ENCODE measurements at regions not wholly inside any gene's neighbourhood (a gene's known extent, or its start where the extent isn't known, plus 50 kb on each side); places are given as distances from the start of the nearest gene placed in this dataset.

- Histone ChIP-seq H3K27ac (peak overlapping the region; percentile 43; the same call in 1 of the 2 replicates), H3K79me2 (ENCODE audit: insufficient read depth) (no peaks in the 10 kb centered on the region), H3K4me3 (no peak overlapping the region), H3K9me2 (ENCODE audit: insufficient read depth) (no peaks in the 10 kb centered on the region), H3K36me3 (ENCODE audit: low read depth) (no peaks in the 10 kb centered on the region), H4K20me1 (ENCODE audit: insufficient read depth) (no peaks in the 10 kb centered on the region), H3K9ac (0 out of 2 replicates have a peak overlapping the region, but pooled peaks have one; percentile 17), H3K9me3 (ENCODE audit: low read depth) (no peaks in the 10 kb centered on the region), H3F3A (ENCODE audit: insufficient read depth) (peaks cover 11% of the 10 kb centered on the region; the same call in 1 of the 2 replicates), H3K27me3 (replicated peaks; ENCODE audit: insufficient read depth) (no peaks in the 10 kb centered on the region), H3K4me1 (ENCODE audit: insufficient read depth) (0 out of 2 replicates have a peak, but pooled peaks cover 4% of the 10 kb centered on the region), H3K4me2 (ENCODE audit: unreplicated experiment) (peak overlapping the region; percentile 31), H2AFZ (no peak overlapping the region)
- in situ Hi-C loops (cut with MboI), result loop anchor here (25.0 kb wide), 1 partner anchor 998 kb away; no protein-coding TSS in a partner anchor
- WGBS, 2 experiments (ENCODE audit: low coverage in 1 of 2, low lambda C conversion rate in 2 of 2, missing lambda C conversion rate in 2 of 2), result 0 to 1% methylated on average over 7 of the region's 7 CpGs
- DNase-seq, result peak; percentile 81
- TF ChIP-seq EZH2phosphoT487 (IDR thresholded peaks at IDR 0.05; ENCODE audit: insufficient read depth, low read depth), result no peak
- no peak for TF ChIP-seq EZH2 (IDR thresholded peaks at IDR 0.05; ENCODE audit: insufficient read depth, poor library complexity, severe bottlenecking)
Observed at GRCh38 chr22:47835726-47836125, 1073.3 kb downstream of the TBC1D22A start.

DNA sequence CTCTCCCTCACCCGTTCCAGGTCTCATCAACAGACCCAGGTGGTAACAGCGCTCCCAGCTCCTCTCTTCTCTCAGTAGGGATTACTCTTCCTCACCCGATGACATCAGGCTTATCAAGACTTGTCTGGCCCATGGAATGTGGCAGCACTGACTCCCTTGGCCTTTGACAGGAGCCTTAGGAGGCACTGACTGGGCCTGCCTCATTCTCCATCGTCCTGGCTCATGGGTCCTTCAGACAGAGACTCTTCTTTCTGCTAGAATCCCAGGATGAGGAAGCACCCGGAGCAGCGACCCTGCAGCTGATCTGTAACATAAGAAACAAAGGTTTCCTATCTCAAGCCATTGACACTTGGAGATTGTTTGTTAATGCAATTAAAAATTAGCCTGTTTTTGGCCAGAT is 1063.6 kb downstream of the TBC1D22A start:
- Histone ChIP-seq H3F3A (ENCODE audit: insufficient read depth) (no peaks in the 10 kb centered on the region), H3K9ac (no peak overlapping the region), H3K27me3 (replicated peaks; ENCODE audit: insufficient read depth) (no peaks in the 10 kb centered on the region), H2AFZ (no peak overlapping the region), H3K4me2 (ENCODE audit: unreplicated experiment) (no peak overlapping the region), H4K20me1 (ENCODE audit: insufficient read depth) (no peaks in the 10 kb centered on the region), H3K4me1 (ENCODE audit: insufficient read depth) (no peaks in the 10 kb centered on the region), H3K36me3 (ENCODE audit: low read depth) (no peaks in the 10 kb centered on the region), H3K9me3 (ENCODE audit: low read depth) (no peaks in the 10 kb centered on the region), H3K27ac (no peak overlapping the region), H3K79me2 (ENCODE audit: insufficient read depth) (no peaks in the 10 kb centered on the region), H3K4me3 (no peak overlapping the region), H3K9me2 (ENCODE audit: insufficient read depth) (no peaks in the 10 kb centered on the region)
- DNase-seq, result no peak
- in situ Hi-C loops (cut with MboI), result loop anchor here (25.0 kb wide), 1 partner anchor 989 kb away; no protein-coding TSS in a partner anchor
- 35 to 43% methylated on average over 5 to 6 of the region's 6 CpGs for WGBS, 2 experiments (ENCODE audit: low coverage in 1 of 2, low lambda C conversion rate in 2 of 2, missing lambda C conversion rate in 2 of 2)
- TF ChIP-seq EZH2 (IDR thresholded peaks at IDR 0.05; ENCODE audit: insufficient read depth, poor library complexity, severe bottlenecking) (no peak), EZH2phosphoT487 (IDR thresholded peaks at IDR 0.05; ENCODE audit: insufficient read depth, low read depth) (no peak)

- WGBS, 2 experiments (ENCODE audit: low coverage in 1 of 2, low lambda C conversion rate in 2 of 2, missing lambda C conversion rate in 2 of 2), result 26 to 34% methylated on average over 3 of the region's 3 CpGs
- in situ Hi-C loops (cut with MboI), result no loop called here
Observed at GRCh38 chr22:47822422-47822821, 1060.0 kb downstream of the TBC1D22A start.

DNA sequence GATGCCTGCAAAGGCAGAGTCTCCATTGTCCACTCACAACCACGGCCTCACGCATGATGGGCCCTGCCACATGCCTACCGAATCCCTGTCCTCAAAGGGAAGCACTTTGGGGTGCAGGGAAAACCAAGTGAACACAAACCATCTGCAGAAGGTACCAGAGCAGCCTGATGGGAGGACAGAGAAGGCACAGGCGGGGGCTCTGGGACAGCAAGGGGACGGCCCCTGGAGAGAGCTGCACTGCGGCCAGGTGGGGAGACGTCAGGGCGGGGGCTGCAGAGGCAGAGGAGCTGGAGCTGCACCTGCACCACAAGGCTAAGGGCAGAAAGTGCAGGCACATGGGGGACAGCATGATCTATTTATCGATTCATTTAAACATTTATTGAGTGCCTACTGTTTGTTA is 1056.0 kb downstream of the TBC1D22A start:
- no peak overlapping the region for H3K27ac ChIP-seq

More at GRCh38 chr22:47822422-47822821, 1060.0 kb downstream of the TBC1D22A start:
- H3K27me3 ChIP-seq (replicated peaks; ENCODE audit: insufficient read depth), result no peaks in the 10 kb centered on the region
- no peaks in the 10 kb centered on the region for H4K20me1 ChIP-seq (ENCODE audit: insufficient read depth)
- no peak overlapping the region for H2AFZ ChIP-seq
- H3K9ac ChIP-seq, result no peak overlapping the region
- no peaks in the 10 kb centered on the region for H3K9me3 ChIP-seq (ENCODE audit: low read depth)
- H3K4me1 ChIP-seq (ENCODE audit: insufficient read depth), result no peaks in the 10 kb centered on the region
- H3K36me3 ChIP-seq (ENCODE audit: low read depth), result no peaks in the 10 kb centered on the region
- no peaks in the 10 kb centered on the region for H3K9me2 ChIP-seq (ENCODE audit: insufficient read depth)
- TF ChIP-seq EZH2phosphoT487 (IDR thresholded peaks at IDR 0.05; ENCODE audit: insufficient read depth, low read depth) (no peak), EZH2 (IDR thresholded peaks at IDR 0.05; ENCODE audit: insufficient read depth, poor library complexity, severe bottlenecking) (no peak)
- H3K4me2 ChIP-seq (ENCODE audit: unreplicated experiment), result no peak overlapping the region
- no peak overlapping the region for H3K27ac ChIP-seq
- no peaks in the 10 kb centered on the region for H3F3A ChIP-seq (ENCODE audit: insufficient read depth)
- no peaks in the 10 kb centered on the region for H3K79me2 ChIP-seq (ENCODE audit: insufficient read depth)
- DNase-seq, result no peak
- no peak overlapping the region for H3K4me3 ChIP-seq

More for the DNA sequence above, 1056.0 kb downstream of the TBC1D22A start:
- Histone ChIP-seq H3K36me3 (ENCODE audit: low read depth) (no peaks in the 10 kb centered on the region), H3K79me2 (ENCODE audit: insufficient read depth) (no peaks in the 10 kb centered on the region), H3K9ac (no peak overlapping the region), H2AFZ (no peak overlapping the region), H4K20me1 (ENCODE audit: insufficient read depth) (no peaks in the 10 kb centered on the region), H3K27me3 (replicated peaks; ENCODE audit: insufficient read depth) (no peaks in the 10 kb centered on the region), H3K9me3 (ENCODE audit: low read depth) (no peaks in the 10 kb centered on the region), H3K9me2 (ENCODE audit: insufficient read depth) (no peaks in the 10 kb centered on the region), H3K4me1 (ENCODE audit: insufficient read depth) (no peaks in the 10 kb centered on the region), H3K4me3 (no peak overlapping the region), H3F3A (ENCODE audit: insufficient read depth) (no peaks in the 10 kb centered on the region), H3K4me2 (ENCODE audit: unreplicated experiment) (no peak overlapping the region)
- TF ChIP-seq EZH2 (IDR thresholded peaks at IDR 0.05; ENCODE audit: insufficient read depth, poor library complexity, severe bottlenecking), result no peak
- TF ChIP-seq EZH2phosphoT487 (IDR thresholded peaks at IDR 0.05; ENCODE audit: insufficient read depth, low read depth), result no peak
- DNase-seq, result no peak
- 54 to 57% methylated on average over 9 of the region's 9 CpGs for WGBS, 2 experiments (ENCODE audit: low coverage in 1 of 2, low lambda C conversion rate in 2 of 2, missing lambda C conversion rate in 2 of 2)
- in situ Hi-C loops (cut with MboI), result no loop called here
